Ascending aorta (tissue), 2 donors: ENCODE measurements at regions not wholly inside any gene's neighbourhood (a gene's known extent, or its start where the extent isn't known, plus 50 kb on each side); places are given as distances from the start of the nearest gene placed in this dataset.

Experiments
- DNase-seq, 2 donors: peaks; one replicate each; pipeline ENCODE4 v3.0.0-alpha.2; 2019; ENCODE audit warnings: low spot score in 2 of 2
- H3K27ac ChIP-seq, 2 donors: fragments of 200-600 bp; sonication (generic); one replicate each; pipeline ENCODE4 v1.5.1; 2016 to 2017; ENCODE audit warnings: mild to moderate bottlenecking in 1 of 2
- H3K27me3 ChIP-seq: fragments of 200-600 bp; sonication (generic); one replicate; pipeline ENCODE4 v1.5.1; 2017
- H3K36me3 ChIP-seq, 2 donors: fragments of 200-600 bp; sonication (generic); one replicate each; pipeline ENCODE4 v1.5.1; 2016
- H3K4me1 ChIP-seq, 2 donors: fragments of 200-600 bp; sonication (generic); one replicate each; pipeline ENCODE4 v1.5.1; 2016 to 2017; ENCODE audit warnings: mild to moderate bottlenecking in 1 of 2
- H3K4me3 ChIP-seq, 2 donors: fragments of 200-600 bp; sonication (generic); one replicate each; pipeline ENCODE4 v1.5.1; 2016 to 2017; ENCODE audit warnings: mild to moderate bottlenecking in 1 of 2
- H3K9me3 ChIP-seq, 2 donors: fragments of 200-600 bp; sonication (generic); one replicate each; pipeline ENCODE4 v1.5.1; 2016
- CTCF ChIP-seq, 3 experiments: fragments of 200-600 bp in 2 of 3; fragments of 450-650 bp in 1 of 3; sonication (generic) in 2 of 3; IDR thresholded peaks; one replicate each; pipeline ENCODE4 v1.5.1; 2016 to 2019; ENCODE audit warnings: antibody characterized with exemption in 3 of 3, mild to moderate bottlenecking in 1 of 3, moderate library complexity in 1 of 3
- intact Hi-C: fragments of 100-400 bp; cut with DNase I; formaldehyde crosslinking; loops from one replicate; pipeline ENCODE4 v1.15.1; 2023

GRCh38 chr18:78914249-78914935 is 65.2 kb upstream of the SALL3 start:
- no peaks in the 10 kb centered on the region for H3K36me3 ChIP-seq
- intact Hi-C loops: no loop called here
- H3K4me3 ChIP-seq: no peak overlapping the region
- DNase-seq: peak in 1 of 2 donors; percentile 52
- no peaks in the 10 kb centered on the region for H3K27me3 ChIP-seq
- H3K27ac ChIP-seq: no peak overlapping the region
- no peak for TF ChIP-seq CTCF (IDR thresholded peaks at IDR 0.05)
- no peaks in the 10 kb centered on the region for H3K9me3 ChIP-seq
- H3K4me1 ChIP-seq: no peaks in the 10 kb centered on the region

GRCh38 chr18:78915446-78916008 is 64.1 kb upstream of the SALL3 start:
- no peak overlapping the region for H3K27ac ChIP-seq
- H3K4me3 ChIP-seq: no peak overlapping the region
- no peaks in the 10 kb centered on the region for H3K4me1 ChIP-seq
- no peaks in the 10 kb centered on the region for H3K27me3 ChIP-seq
- no peaks in the 10 kb centered on the region for H3K9me3 ChIP-seq
- DNase-seq: peak in 1 of 2 donors; percentile 21
- TF ChIP-seq CTCF (IDR thresholded peaks at IDR 0.05): no peak
- no peaks in the 10 kb centered on the region for H3K36me3 ChIP-seq
- intact Hi-C loops: no loop called here

GRCh38 chr18:78918707-78919106 is 60.9 kb upstream of the SALL3 start:
- peak in 1 of 2 donors; percentile 40 for DNase-seq
- no peaks in the 10 kb centered on the region for H3K4me1 ChIP-seq
- no peaks in the 10 kb centered on the region for H3K36me3 ChIP-seq
- TF ChIP-seq CTCF (IDR thresholded peaks at IDR 0.05): no peak
- H3K27me3 ChIP-seq: no peaks in the 10 kb centered on the region
- intact Hi-C loops: no loop called here
- no peak overlapping the region for H3K27ac ChIP-seq
- H3K4me3 ChIP-seq: no peak overlapping the region
- H3K9me3 ChIP-seq: no peaks in the 10 kb centered on the region

- Histone ChIP-seq H3K36me3 (no peaks in the 10 kb centered on the region), H3K27me3 (no peaks in the 10 kb centered on the region), H3K9me3 (no peaks in the 10 kb centered on the region), H3K4me3 (no peak overlapping the region), H3K27ac (no peak overlapping the region), H3K4me1 (no peaks in the 10 kb centered on the region)
- no peak for DNase-seq
- TF ChIP-seq CTCF (IDR thresholded peaks at IDR 0.05): no peak
- intact Hi-C loops: no loop called here
Measured at GRCh38 chr18:78919956-78920355, 59.7 kb upstream of the SALL3 start.

GRCh38 chr18:78920456-78921138 is 59.0 kb upstream of the SALL3 start:
- no peak for TF ChIP-seq CTCF (IDR thresholded peaks at IDR 0.05)
- Histone ChIP-seq H3K9me3 (no peaks in the 10 kb centered on the region), H3K4me3 (no peak overlapping the region), H3K4me1 (no peaks in the 10 kb centered on the region), H3K27ac (no peak overlapping the region), H3K27me3 (no peaks in the 10 kb centered on the region), H3K36me3 (no peaks in the 10 kb centered on the region)
- DNase-seq: no peak
- intact Hi-C loops: no loop called here
